Chondrocyte (in vitro differentiated cells): ENCODE measurements at regions not wholly inside any gene's neighbourhood (a gene's known extent, or its start where the extent isn't known, plus 50 kb on each side); places are given as distances from the start of the nearest gene placed in this dataset.
A peak's percentile ranks its signal among the peaks of the same experiment; 100 is the strongest.

Experiments
- DNase-seq: peaks from one replicate; pipeline ENCODE4 v3.0.0; 2021; ENCODE audit warnings: mixed read lengths, low spot score
- H3K27ac Mint-ChIP-seq: one replicate; pipeline ENCODE4 v1.8.0; 2021; ENCODE audit warnings: mild to moderate bottlenecking, moderate library complexity, mixed read lengths; ENCODE audit not compliant: unreplicated experiment
- H3K27me3 Mint-ChIP-seq: 2 replicates; pipeline ENCODE4 v1.8.0; 2021; ENCODE audit warnings: low read depth, mixed read lengths
- H3K36me3 Mint-ChIP-seq: 2 replicates; pipeline ENCODE4 v1.8.0; 2021; ENCODE audit warnings: low read depth, mixed read lengths
- H3K4me1 Mint-ChIP-seq: 2 replicates; pipeline ENCODE4 v1.8.0; 2021; ENCODE audit warnings: low read depth, mild to moderate bottlenecking, mixed read lengths
- H3K4me3 Mint-ChIP-seq: one replicate; pipeline ENCODE4 v1.8.0; 2021; ENCODE audit warnings: mild to moderate bottlenecking, moderate library complexity, mixed read lengths; ENCODE audit not compliant: unreplicated experiment
- H3K9me3 Mint-ChIP-seq: 2 replicates; pipeline ENCODE4 v1.8.0; 2021; ENCODE audit warnings: low read depth, mixed read lengths
- TF ChIP-seq, protein P1 (sequence below): fragments of 200-600 bp; sonication (generic); IDR thresholded peaks from 2 replicates; pipeline ENCODE4 v1.5.0; 2021; ENCODE audit warnings: antibody characterized with exemption, mild to moderate bottlenecking, moderate library complexity

DNA sequence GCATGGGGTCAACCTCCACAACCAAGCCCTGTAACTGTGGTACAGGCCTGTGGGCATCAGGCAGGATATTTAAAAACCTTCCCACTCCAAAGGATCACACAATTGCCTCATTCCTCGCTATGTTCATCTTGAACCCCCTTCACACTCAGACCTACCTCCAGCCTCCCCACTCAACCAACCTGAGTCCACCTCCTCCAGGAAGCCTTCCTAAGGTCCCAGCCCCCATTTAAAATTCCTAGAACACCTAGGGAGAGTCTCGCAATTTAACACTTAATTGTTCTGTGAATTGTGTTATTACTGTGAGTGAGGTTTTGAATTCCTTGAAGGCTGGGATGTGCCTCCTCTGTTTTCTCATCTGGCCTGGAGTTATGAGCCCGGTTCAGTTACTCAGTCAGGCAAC is 93.1 kb upstream of the SMNDC1 start:
- TF ChIP-seq, protein P1, sequence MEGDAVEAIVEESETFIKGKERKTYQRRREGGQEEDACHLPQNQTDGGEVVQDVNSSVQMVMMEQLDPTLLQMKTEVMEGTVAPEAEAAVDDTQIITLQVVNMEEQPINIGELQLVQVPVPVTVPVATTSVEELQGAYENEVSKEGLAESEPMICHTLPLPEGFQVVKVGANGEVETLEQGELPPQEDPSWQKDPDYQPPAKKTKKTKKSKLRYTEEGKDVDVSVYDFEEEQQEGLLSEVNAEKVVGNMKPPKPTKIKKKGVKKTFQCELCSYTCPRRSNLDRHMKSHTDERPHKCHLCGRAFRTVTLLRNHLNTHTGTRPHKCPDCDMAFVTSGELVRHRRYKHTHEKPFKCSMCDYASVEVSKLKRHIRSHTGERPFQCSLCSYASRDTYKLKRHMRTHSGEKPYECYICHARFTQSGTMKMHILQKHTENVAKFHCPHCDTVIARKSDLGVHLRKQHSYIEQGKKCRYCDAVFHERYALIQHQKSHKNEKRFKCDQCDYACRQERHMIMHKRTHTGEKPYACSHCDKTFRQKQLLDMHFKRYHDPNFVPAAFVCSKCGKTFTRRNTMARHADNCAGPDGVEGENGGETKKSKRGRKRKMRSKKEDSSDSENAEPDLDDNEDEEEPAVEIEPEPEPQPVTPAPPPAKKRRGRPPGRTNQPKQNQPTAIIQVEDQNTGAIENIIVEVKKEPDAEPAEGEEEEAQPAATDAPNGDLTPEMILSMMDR = no peak
- Mint-ChIP-seq H3K4me1 (peaks cover 38% of the 10 kb centered on the region), H3K27me3 (no peaks in the 10 kb centered on the region), H3K4me3 (no peak overlapping the region), H3K36me3 (no peaks in the 10 kb centered on the region), H3K27ac (peak overlapping the region; percentile 98), H3K9me3 (no peaks in the 10 kb centered on the region)
- DNase-seq = no peak

DNA sequence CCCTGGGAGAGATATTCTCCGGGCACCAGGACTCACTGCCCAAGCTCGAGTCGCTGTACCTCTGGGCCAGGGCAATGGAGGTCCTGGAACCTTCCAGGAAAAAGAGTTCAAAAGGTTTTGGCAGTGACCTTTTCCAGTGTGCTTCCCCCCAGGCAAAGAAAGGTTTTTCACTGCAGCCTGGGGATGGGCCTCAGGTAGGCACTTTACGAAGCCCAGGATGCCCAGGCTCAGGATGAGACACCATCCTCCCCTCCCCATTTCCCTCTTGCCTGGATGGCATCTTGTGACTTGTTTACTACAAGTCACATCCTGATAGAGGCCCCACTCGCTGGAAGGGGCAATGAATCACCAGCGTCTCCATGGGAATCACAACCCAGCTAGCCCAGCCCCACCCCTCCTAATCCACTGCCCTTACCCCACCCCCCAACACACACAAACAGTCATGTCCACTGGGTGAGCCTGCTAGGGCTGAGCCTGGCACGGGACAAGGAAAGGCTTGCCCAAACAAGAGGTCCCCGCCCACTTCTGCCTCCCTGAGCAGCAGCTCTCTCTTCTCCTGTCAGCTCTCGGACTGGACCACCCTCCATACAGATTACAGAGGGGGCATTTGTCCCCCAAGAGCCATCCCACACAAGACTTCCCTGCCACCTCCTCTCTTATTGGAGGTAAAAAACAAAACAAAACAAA is 93.8 kb upstream of the SMNDC1 start:
- H3K4me1 Mint-ChIP-seq = peaks cover 38% of the 10 kb centered on the region
- no peaks in the 10 kb centered on the region for H3K27me3 Mint-ChIP-seq
- H3K4me3 Mint-ChIP-seq = no peak overlapping the region
- peak overlapping the region; percentile 98 for H3K27ac Mint-ChIP-seq
- TF ChIP-seq, protein P1 = no peak
- no peaks in the 10 kb centered on the region for H3K9me3 Mint-ChIP-seq
- no peaks in the 10 kb centered on the region for H3K36me3 Mint-ChIP-seq
- DNase-seq = no peak

- TF ChIP-seq, protein P1 = no peak
- H3K27me3 Mint-ChIP-seq = no peaks in the 10 kb centered on the region
- DNase-seq = no peak
- peaks cover 38% of the 10 kb centered on the region for H3K4me1 Mint-ChIP-seq
- no peak overlapping the region for H3K4me3 Mint-ChIP-seq
- H3K36me3 Mint-ChIP-seq = no peaks in the 10 kb centered on the region
- peak overlapping the region; percentile 98 for H3K27ac Mint-ChIP-seq
- H3K9me3 Mint-ChIP-seq = no peaks in the 10 kb centered on the region
Measured at GRCh38 chr10:110399106-110399964, 94.6 kb upstream of the SMNDC1 start.

DNA sequence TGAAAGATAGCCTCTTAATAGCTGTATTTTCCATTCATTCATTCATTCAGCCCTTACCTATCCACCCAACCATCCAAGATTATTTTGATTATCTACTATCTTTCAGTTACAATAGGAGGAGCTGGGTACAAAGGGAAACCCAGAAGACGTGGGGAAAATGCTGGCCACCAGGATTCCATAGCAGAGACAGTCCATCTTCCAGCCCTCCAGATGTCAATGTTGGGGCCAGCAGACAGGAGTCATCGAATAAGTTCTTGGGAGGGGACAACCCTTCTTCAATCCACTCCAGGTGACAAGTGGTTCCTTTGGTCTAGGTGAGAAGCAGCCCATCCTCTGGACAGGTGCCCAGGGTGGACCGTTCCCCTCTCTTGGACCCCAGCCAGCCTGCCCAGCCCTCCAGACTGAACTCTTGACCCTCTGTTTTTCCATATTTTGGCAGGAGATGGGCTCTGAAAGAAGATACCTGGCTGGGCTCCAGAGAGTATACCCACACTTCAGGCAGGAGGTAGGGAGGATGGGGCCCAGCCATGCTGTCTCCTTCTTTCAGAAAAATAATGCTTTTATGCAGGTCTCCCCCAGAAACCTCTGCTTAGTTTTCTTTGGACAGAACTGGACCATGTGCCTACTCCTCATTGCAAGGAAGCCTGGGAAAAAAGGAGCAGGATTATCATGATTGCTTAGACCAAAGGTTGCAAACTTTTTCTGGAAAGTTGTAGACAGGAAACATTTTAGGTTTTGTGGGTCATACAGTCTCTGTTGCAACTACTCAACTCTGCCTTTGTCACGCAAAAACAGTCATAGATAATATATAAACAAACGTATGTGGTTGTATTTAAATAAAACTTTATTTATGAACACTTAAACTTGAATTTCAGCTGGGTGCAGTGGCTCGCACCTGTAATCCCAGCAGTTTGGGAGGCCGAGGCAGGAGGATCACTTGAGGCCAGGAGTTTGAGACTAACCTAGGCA is 95.5 kb upstream of the SMNDC1 start:
- Mint-ChIP-seq H3K27ac (peak overlapping the region; percentile 98), H3K4me1 (peaks cover 38% of the 10 kb centered on the region), H3K4me3 (no peak overlapping the region), H3K9me3 (no peaks in the 10 kb centered on the region), H3K27me3 (no peaks in the 10 kb centered on the region), H3K36me3 (no peaks in the 10 kb centered on the region)
- no peak for DNase-seq
- TF ChIP-seq, protein P1 = no peak
